Neural progenitor cell (in vitro differentiated cells): ENCODE measurements at regions not wholly inside any gene's neighbourhood (a gene's known extent, or its start where the extent isn't known, plus 50 kb on each side); places are given as distances from the start of the nearest gene placed in this dataset.
"Not testable (repeated sequence)": the region's sequence is repeated elsewhere in the genome, so short reads cannot be mapped to it uniquely, and the experiment has no call there.

Experiments used
- DNase-seq: peaks from one replicate; pipeline ENCODE4 v3.0.0-alpha.2; 2016; ENCODE audit warnings: low spot score
- H2AFZ ChIP-seq: fragments of 200-600 bp; sonication (generic); replicated peaks from 2 replicates; pipeline ENCODE4 v1.6.1; 2016; ENCODE audit warnings: antibody characterized with exemption
- H3F3A ChIP-seq: fragments of 200-600 bp; sonication (generic); 2 replicates; pipeline ENCODE4 v1.6.1; 2016; ENCODE audit warnings: antibody characterized with exemption, low read depth
- H3K27ac ChIP-seq: fragments of 200-600 bp; sonication (generic); 2 replicates; pipeline ENCODE4 v1.5.1; 2016; ENCODE audit warnings: mild to moderate bottlenecking
- H3K27me3 ChIP-seq: fragments of 200-600 bp; sonication (generic); 2 replicates; pipeline ENCODE4 v1.6.1; 2016; ENCODE audit warnings: mild to moderate bottlenecking, moderate library complexity
- H3K36me3 ChIP-seq: fragments of 200-600 bp; sonication (generic); 2 replicates; pipeline ENCODE4 v1.5.1; 2016
- H3K4me1 ChIP-seq: fragments of 200-600 bp; sonication (generic); 2 replicates; pipeline ENCODE4 v1.6.1; 2016; ENCODE audit warnings: mixed run types
- H3K4me2 ChIP-seq: fragments of 200-600 bp; sonication (generic); 2 replicates; pipeline ENCODE4 v1.6.1; 2016
- H3K4me3 ChIP-seq: fragments of 200-600 bp; sonication (generic); 2 replicates; pipeline ENCODE4 v1.5.1; 2016
- H3K79me2 ChIP-seq: fragments of 200-600 bp; sonication (generic); 2 replicates; pipeline ENCODE4 v1.6.1; 2016; ENCODE audit warnings: low read depth
- H3K9ac ChIP-seq: fragments of 200-600 bp; sonication (generic); 2 replicates; pipeline ENCODE4 v1.6.1; 2016
- H3K9me3 ChIP-seq: fragments of 200-600 bp; sonication (generic); 2 replicates; pipeline ENCODE4 v1.5.1; 2016; ENCODE audit warnings: low read depth
- H4K20me1 ChIP-seq: fragments of 200-600 bp; sonication (generic); 2 replicates; pipeline ENCODE4 v1.6.1; 2016; ENCODE audit warnings: low read depth
- H3K27ac Mint-ChIP-seq: 3 replicates; pipeline ENCODE4 v1.8.0; 2021; ENCODE audit warnings: mixed read lengths
- H3K27me3 Mint-ChIP-seq: 2 replicates; pipeline ENCODE4 v1.8.0; 2022; ENCODE audit warnings: low read depth, mild to moderate bottlenecking, inconsistent platforms, moderate library complexity, mixed read lengths; ENCODE audit not compliant: insufficient read depth
- H3K36me3 Mint-ChIP-seq: 3 replicates; pipeline ENCODE4 v1.8.0; 2021; ENCODE audit warnings: mixed read lengths
- H3K4me1 Mint-ChIP-seq: 3 replicates; pipeline ENCODE4 v1.8.0; 2021; ENCODE audit warnings: mixed read lengths
- H3K4me3 Mint-ChIP-seq: 3 replicates; pipeline ENCODE4 v1.8.0; 2021; ENCODE audit warnings: mild to moderate bottlenecking, moderate library complexity, mixed read lengths
- H3K9me3 Mint-ChIP-seq: 3 replicates; pipeline ENCODE4 v1.8.0; 2020; ENCODE audit warnings: mixed read lengths
- EZH2 ChIP-seq: fragments of 200-600 bp; sonication (generic); IDR thresholded peaks from 2 replicates; pipeline ENCODE4 v1.6.1; 2017; ENCODE audit warnings: antibody characterized with exemption, mild to moderate bottlenecking, moderate library complexity
- EZH2phosphoT487 ChIP-seq: fragments of 200-600 bp; sonication (generic); IDR thresholded peaks from 2 replicates; pipeline ENCODE4 v1.6.1; 2017; ENCODE audit warnings: antibody characterized with exemption
- TF ChIP-seq, protein P1 (sequence below): fragments of 200-600 bp; sonication (generic); IDR thresholded peaks from 2 replicates; pipeline ENCODE4 v1.5.1; 2017; ENCODE audit warnings: antibody characterized with exemption, mild to moderate bottlenecking

DNA sequence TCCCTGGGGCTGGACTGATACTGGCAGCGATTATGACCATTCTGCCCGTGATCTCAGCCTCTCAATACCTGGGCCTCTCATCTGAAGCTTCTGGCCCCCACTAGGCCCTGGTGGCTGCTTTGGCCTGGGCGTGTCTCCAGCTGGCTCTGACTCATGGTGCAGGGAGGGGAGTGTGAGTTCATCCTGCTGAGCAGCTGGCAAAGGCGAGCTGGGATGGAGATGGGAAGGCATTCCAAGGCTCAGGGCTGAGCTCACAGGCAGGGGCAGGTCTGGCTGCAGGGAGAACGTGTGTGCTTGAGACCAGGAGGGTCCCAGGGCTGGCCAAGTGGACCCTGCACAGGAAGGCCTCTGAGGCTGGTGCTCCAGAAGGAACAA, 221.8 kb downstream of the TMEM121 start:
- Histone ChIP-seq H3K4me2 (no peak overlapping the region), H3F3A (no peaks in the 10 kb centered on the region), H3K9ac (no peak overlapping the region), H3K9me3 (no peaks in the 10 kb centered on the region), H3K4me1 (no peaks in the 10 kb centered on the region), H3K36me3 (no peaks in the 10 kb centered on the region), H4K20me1 (no peaks in the 10 kb centered on the region), H3K79me2 (no peaks in the 10 kb centered on the region), H3K27ac (no peak overlapping the region), H3K27me3 (no peaks in the 10 kb centered on the region), H2AFZ (no peak overlapping the region), H3K4me3 (no peak overlapping the region)
- Mint-ChIP-seq H3K4me1 (no peaks in the 10 kb centered on the region), H3K27ac (no peak overlapping the region), H3K9me3 (peaks cover 33% of the 10 kb centered on the region), H3K4me3 (no peak overlapping the region), H3K27me3 (peaks cover 3% of the 10 kb centered on the region), H3K36me3 (peaks cover 2% of the 10 kb centered on the region)
- no peak for DNase-seq
- TF ChIP-seq EZH2phosphoT487, result no peak
- no peak for TF ChIP-seq EZH2
- TF ChIP-seq, protein P1, sequence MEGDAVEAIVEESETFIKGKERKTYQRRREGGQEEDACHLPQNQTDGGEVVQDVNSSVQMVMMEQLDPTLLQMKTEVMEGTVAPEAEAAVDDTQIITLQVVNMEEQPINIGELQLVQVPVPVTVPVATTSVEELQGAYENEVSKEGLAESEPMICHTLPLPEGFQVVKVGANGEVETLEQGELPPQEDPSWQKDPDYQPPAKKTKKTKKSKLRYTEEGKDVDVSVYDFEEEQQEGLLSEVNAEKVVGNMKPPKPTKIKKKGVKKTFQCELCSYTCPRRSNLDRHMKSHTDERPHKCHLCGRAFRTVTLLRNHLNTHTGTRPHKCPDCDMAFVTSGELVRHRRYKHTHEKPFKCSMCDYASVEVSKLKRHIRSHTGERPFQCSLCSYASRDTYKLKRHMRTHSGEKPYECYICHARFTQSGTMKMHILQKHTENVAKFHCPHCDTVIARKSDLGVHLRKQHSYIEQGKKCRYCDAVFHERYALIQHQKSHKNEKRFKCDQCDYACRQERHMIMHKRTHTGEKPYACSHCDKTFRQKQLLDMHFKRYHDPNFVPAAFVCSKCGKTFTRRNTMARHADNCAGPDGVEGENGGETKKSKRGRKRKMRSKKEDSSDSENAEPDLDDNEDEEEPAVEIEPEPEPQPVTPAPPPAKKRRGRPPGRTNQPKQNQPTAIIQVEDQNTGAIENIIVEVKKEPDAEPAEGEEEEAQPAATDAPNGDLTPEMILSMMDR, result no peak

DNA sequence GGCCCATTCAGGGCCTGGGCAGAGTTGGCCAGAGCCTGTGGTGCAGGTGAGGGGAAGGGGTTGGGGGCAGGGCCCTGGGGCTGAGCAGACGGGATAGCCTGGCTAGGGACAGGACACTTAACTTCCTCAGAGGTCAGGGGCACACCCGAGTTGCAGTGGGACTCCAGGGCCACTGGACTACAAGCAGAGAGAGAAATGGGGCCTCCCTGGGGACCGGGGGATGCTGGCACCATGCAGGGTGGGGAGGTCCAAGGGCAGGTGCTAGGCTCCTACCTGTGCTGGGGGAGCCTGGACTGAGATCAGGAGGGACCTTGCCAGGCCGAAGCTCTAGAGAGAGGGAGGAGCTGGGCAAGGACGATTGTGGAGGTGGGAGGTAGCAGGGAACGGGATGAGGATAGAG, 222.3 kb downstream of the TMEM121 start:
- H3K4me1 ChIP-seq, H3K27me3 Mint-ChIP-seq, DNase-seq, H3K4me3 ChIP-seq, H3K36me3 Mint-ChIP-seq, H3K36me3 ChIP-seq, H2AFZ ChIP-seq, H3F3A ChIP-seq, H3K27ac ChIP-seq, H3K4me2 ChIP-seq, H4K20me1 ChIP-seq, H3K27me3 ChIP-seq, H3K79me2 ChIP-seq, H3K4me3 Mint-ChIP-seq, H3K9me3 ChIP-seq, H3K4me1 Mint-ChIP-seq, H3K9ac ChIP-seq, H3K27ac Mint-ChIP-seq: not testable (repeated sequence)
- H3K9me3 Mint-ChIP-seq, result peaks cover 34% of the 10 kb centered on the region

DNA sequence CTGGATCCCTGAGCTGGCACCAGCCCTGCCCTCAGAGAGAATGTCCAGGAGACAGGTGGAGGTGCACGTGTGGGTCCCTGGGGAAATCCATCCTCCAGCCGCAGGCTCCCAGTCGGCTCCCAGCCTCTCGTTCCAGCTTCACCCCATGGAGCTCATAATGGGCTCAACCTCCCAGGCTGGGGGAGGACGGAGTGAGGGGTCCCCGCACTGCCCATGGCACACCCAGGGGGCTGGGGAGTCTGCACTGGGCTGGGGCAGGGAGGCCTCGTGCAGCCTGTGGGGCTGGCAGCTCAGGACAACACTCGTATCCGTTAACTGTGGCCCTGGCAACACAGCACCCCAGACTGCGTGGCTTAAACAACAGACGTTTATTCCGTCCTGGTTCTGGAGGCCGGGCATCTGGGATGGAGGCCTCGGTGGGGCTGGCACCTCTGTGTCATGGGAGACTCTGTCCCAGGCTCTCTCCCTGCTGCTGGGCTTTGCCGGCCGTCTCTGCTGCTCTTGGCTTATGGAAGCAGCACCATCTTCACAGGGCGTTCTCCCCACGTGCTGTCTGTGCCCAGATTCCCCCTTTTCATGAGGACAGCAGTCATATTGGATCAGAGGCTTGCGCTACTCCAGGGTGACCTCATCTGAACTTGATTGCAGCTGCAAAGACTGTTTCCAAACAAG, 223.6 kb downstream of the TMEM121 start:
- H3K9ac ChIP-seq, H3K4me2 ChIP-seq, DNase-seq, H3K27me3 Mint-ChIP-seq, H3K4me3 Mint-ChIP-seq, H3K9me3 ChIP-seq, H3K4me1 ChIP-seq, H3K27me3 ChIP-seq, H3K4me1 Mint-ChIP-seq, H4K20me1 ChIP-seq, H3K4me3 ChIP-seq, H3K79me2 ChIP-seq, H3F3A ChIP-seq, H3K36me3 ChIP-seq, H3K27ac Mint-ChIP-seq, H2AFZ ChIP-seq, H3K27ac ChIP-seq, H3K36me3 Mint-ChIP-seq: not testable (repeated sequence)
- H3K9me3 Mint-ChIP-seq, result peaks cover 37% of the 10 kb centered on the region

- H3K9me3 Mint-ChIP-seq, result peaks cover 32% of the 10 kb centered on the region
Measured at GRCh38 chr14:105751291-105751751, 224.9 kb downstream of the TMEM121 start.

DNA sequence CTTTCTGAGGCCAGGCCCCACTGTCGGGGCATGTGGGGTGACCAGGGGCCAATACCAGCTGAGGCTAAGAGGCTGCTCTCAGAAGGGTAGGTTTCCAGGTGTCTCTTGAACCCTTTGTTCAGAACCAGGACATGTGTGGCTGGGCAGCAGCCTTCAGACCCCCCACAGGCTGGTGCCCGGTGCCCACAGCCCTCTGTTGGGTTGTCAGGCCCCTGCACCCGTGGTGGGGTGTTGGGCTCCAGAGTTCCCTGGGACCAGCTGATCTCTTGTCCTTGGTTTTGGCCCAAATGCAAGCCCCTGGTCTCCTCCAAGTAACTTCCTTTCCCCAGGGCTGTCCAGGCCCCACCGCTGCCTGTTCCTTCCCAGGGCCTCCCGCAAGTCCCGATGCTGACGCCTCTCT, 226.0 kb downstream of the TMEM121 start:
- not testable (repeated sequence) for H3K9me3 ChIP-seq, H3K27ac ChIP-seq, H3K4me3 Mint-ChIP-seq, H3K36me3 ChIP-seq, H4K20me1 ChIP-seq, H3K79me2 ChIP-seq, H3K27ac Mint-ChIP-seq, DNase-seq, H3K27me3 Mint-ChIP-seq, H3K9ac ChIP-seq, H3F3A ChIP-seq, H3K4me2 ChIP-seq, H3K4me3 ChIP-seq, H3K27me3 ChIP-seq, H3K4me1 ChIP-seq, H2AFZ ChIP-seq, H3K4me1 Mint-ChIP-seq, H3K36me3 Mint-ChIP-seq
- peaks cover 30% of the 10 kb centered on the region for H3K9me3 Mint-ChIP-seq

More at GRCh38 chr14:105751291-105751751, 224.9 kb downstream of the TMEM121 start:
- not testable (repeated sequence) for H3F3A ChIP-seq, H3K4me3 ChIP-seq, H3K4me1 Mint-ChIP-seq, H3K27me3 Mint-ChIP-seq, H3K27ac ChIP-seq, H3K4me2 ChIP-seq, H3K4me3 Mint-ChIP-seq, H3K36me3 Mint-ChIP-seq, H3K36me3 ChIP-seq, H3K79me2 ChIP-seq, H3K27me3 ChIP-seq, H3K4me1 ChIP-seq, DNase-seq, H2AFZ ChIP-seq, H3K9ac ChIP-seq, H3K9me3 ChIP-seq, H3K27ac Mint-ChIP-seq, H4K20me1 ChIP-seq
